Activated CD8-positive, alpha-beta memory T cell treated with anti-CD3 and anti-CD28 coated beads for 48 hours (primary cell): ENCODE measurements at regions not wholly inside any gene's neighbourhood (a gene's known extent, or its start where the extent isn't known, plus 50 kb on each side); places are given as distances from the start of the nearest gene placed in this dataset.

ENCODE experiments used
- DNase-seq, 3 experiments: peaks; one replicate each; pipeline ENCODE4 v3.0.0-alpha.2; 2020; ENCODE audit warnings: low read depth in 2 of 3, low spot score in 2 of 3

- no peak for DNase-seq
Measured at GRCh38 chr2:128399690-128400291, 81.1 kb upstream of the HS6ST1 start.

GRCh38 chr2:128401680-128402079, 83.0 kb upstream of the HS6ST1 start:
- DNase-seq: no peak

GRCh38 chr2:128402911-128403670, 84.4 kb upstream of the HS6ST1 start:
- no peak for DNase-seq

- no peak for DNase-seq
Measured at GRCh38 chr2:128403814-128404708, 85.4 kb upstream of the HS6ST1 start.

- no peak for DNase-seq
Measured at GRCh38 chr2:128404709-128405466, 86.2 kb upstream of the HS6ST1 start.

GRCh38 chr2:128405467-128405900, 86.8 kb upstream of the HS6ST1 start:
- DNase-seq: no peak

- DNase-seq: no peak
Measured at GRCh38 chr2:128405981-128406613, 87.4 kb upstream of the HS6ST1 start.

- DNase-seq: no peak
Measured at GRCh38 chr2:128406736-128407554, 88.3 kb upstream of the HS6ST1 start.

- DNase-seq: no peak
Measured at GRCh38 chr2:128408349-128409305, 90.0 kb upstream of the HS6ST1 start.

GRCh38 chr2:128409326-128410034, 90.8 kb upstream of the HS6ST1 start:
- DNase-seq: no peak

GRCh38 chr2:128410035-128410757, 91.5 kb upstream of the HS6ST1 start:
- no peak for DNase-seq

- no peak for DNase-seq
Measured at GRCh38 chr2:128410758-128411215, 92.1 kb upstream of the HS6ST1 start.

GRCh38 chr2:128411431-128411830, 92.8 kb upstream of the HS6ST1 start:
- DNase-seq: no peak

- DNase-seq: no peak
Measured at GRCh38 chr2:128412181-128412871, 93.7 kb upstream of the HS6ST1 start.

- no peak for DNase-seq
Measured at GRCh38 chr2:128413014-128413717, 94.5 kb upstream of the HS6ST1 start.
